ENCODE measurements at regions not wholly inside any gene's neighbourhood (a gene's known extent, or its start where the extent isn't known, plus 50 kb on each side); places are given as distances from the start of the nearest gene placed in this dataset.

GRCh38 chr21:24671901-24672300, 935.4 kb downstream of the MRPL39 start:
- Histone ChIP-seq H3K27me3 (replicated peaks; ENCODE audit: insufficient read depth) (no peaks in the 10 kb centered on the region), H3K27ac (no peak overlapping the region), H3K4me3 (no peak overlapping the region), H3K36me3 (no peaks in the 10 kb centered on the region), H3K4me1 (ENCODE audit: control insufficient read depth in 1 of 2, low read depth in 2 of 2) (no peaks in the 10 kb centered on the region), H3K9me3 (no peaks in the 10 kb centered on the region)
- DNase-seq (ENCODE audit: low spot score) (no peak), ATAC-seq (ENCODE audit: insufficient number of reproducible peaks, low FRiP score, low read depth) (no peak)
- no peak for TF ChIP-seq CTCF (IDR thresholded peaks at IDR 0.05)

GRCh38 chr21:24658926-24659325, 948.4 kb downstream of the MRPL39 start:
- Histone ChIP-seq H3K9me3 (no peaks in the 10 kb centered on the region), H3K4me1 (ENCODE audit: control insufficient read depth in 1 of 2, low read depth in 2 of 2) (no peaks in the 10 kb centered on the region), H3K4me3 (no peak overlapping the region), H3K27ac (no peak overlapping the region), H3K27me3 (replicated peaks; ENCODE audit: insufficient read depth) (no peaks in the 10 kb centered on the region), H3K36me3 (no peaks in the 10 kb centered on the region)
- DNase-seq (ENCODE audit: low spot score) (no peak), ATAC-seq (ENCODE audit: insufficient number of reproducible peaks, low FRiP score, low read depth) (no peak)
- TF ChIP-seq CTCF (IDR thresholded peaks at IDR 0.05), result no peak

- TF ChIP-seq CTCF (IDR thresholded peaks at IDR 0.05), result no peak
- DNase-seq (ENCODE audit: low spot score) (no peak), ATAC-seq (ENCODE audit: insufficient number of reproducible peaks, low FRiP score, low read depth) (no peak)
- Histone ChIP-seq H3K4me1 (ENCODE audit: control insufficient read depth in 1 of 2, low read depth in 2 of 2) (no peaks in the 10 kb centered on the region), H3K36me3 (no peaks in the 10 kb centered on the region), H3K27me3 (replicated peaks; ENCODE audit: insufficient read depth) (no peaks in the 10 kb centered on the region), H3K27ac (no peak overlapping the region), H3K4me3 (no peak overlapping the region), H3K9me3 (no peaks in the 10 kb centered on the region)
These were observed 949.3 kb downstream of the MRPL39 start for GRCh38 chr21:24658026-24658425.

- no peak for TF ChIP-seq CTCF (IDR thresholded peaks at IDR 0.05)
- no peak for ATAC-seq (ENCODE audit: insufficient number of reproducible peaks, low FRiP score, low read depth)
- Histone ChIP-seq H3K4me1 (ENCODE audit: control insufficient read depth in 1 of 2, low read depth in 2 of 2) (no peaks in the 10 kb centered on the region), H3K4me3 (no peak overlapping the region), H3K27me3 (replicated peaks; ENCODE audit: insufficient read depth) (no peaks in the 10 kb centered on the region), H3K36me3 (no peaks in the 10 kb centered on the region), H3K9me3 (no peaks in the 10 kb centered on the region), H3K27ac (no peak overlapping the region)
- no peak for DNase-seq (ENCODE audit: low spot score)
These were observed 957.6 kb downstream of the MRPL39 start for GRCh38 chr21:24649691-24650090.

GRCh38 chr21:24636696-24637095, 970.6 kb downstream of the MRPL39 start:
- DNase-seq (ENCODE audit: low spot score) (no peak), ATAC-seq (ENCODE audit: insufficient number of reproducible peaks, low FRiP score, low read depth) (no peak)
- Histone ChIP-seq H3K4me3 (no peak overlapping the region), H3K9me3 (no peaks in the 10 kb centered on the region), H3K27me3 (replicated peaks; ENCODE audit: insufficient read depth) (no peaks in the 10 kb centered on the region), H3K4me1 (ENCODE audit: control insufficient read depth in 1 of 2, low read depth in 2 of 2) (no peaks in the 10 kb centered on the region), H3K27ac (no peak overlapping the region), H3K36me3 (no peaks in the 10 kb centered on the region)
- TF ChIP-seq CTCF (IDR thresholded peaks at IDR 0.05), result no peak
